ENCODE measurements at regions not wholly inside any gene's neighbourhood (a gene's known extent, or its start where the extent isn't known, plus 50 kb on each side); places are given as distances from the start of the nearest gene placed in this dataset.
"Not testable (repeated sequence)": the region's sequence is repeated elsewhere in the genome, so short reads cannot be mapped to it uniquely, and the experiment has no call there.

DNA sequence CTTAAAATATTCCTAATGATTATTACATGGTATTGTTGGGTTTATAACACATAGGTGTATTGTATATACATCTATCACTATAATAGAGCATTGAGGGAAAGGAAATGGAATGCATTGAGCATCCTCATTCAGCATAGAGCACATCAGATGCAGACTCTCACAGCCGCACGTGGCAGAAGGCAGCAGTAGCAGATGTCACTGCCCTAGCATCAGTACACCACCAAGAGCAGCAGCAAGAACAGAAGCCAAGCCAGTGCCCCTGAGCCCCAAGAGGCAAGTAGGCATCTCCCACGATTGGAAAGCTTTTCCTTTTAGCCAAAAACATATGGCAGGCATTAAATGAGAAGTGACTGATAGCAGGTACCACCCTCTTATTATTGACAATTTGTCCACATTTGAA, 510.0 kb downstream of the TNS3 start:
- no peak overlapping the region for H3K27ac Mint-ChIP-seq
- DNase-seq (no peak), ATAC-seq (ENCODE audit: low read depth in 2 of 2) (no peak)
- Histone ChIP-seq H3K27me3 (ENCODE audit: control insufficient read depth, insufficient read depth, low read length) (no peaks in the 10 kb centered on the region), H3K9me3 (ENCODE audit: control insufficient read depth in 2 of 2, low read length in 2 of 2) (no peaks in the 10 kb centered on the region), H3K4me3 (ENCODE audit: low read depth, low read length) (no peak overlapping the region), H3K4me1 (ENCODE audit: control insufficient read depth, insufficient read depth, low read length, poor library complexity, severe bottlenecking) (no peaks in the 10 kb centered on the region), H3K36me3 (ENCODE audit: control insufficient read depth, insufficient read depth, low read length) (no peaks in the 10 kb centered on the region), H3K27ac (ENCODE audit: insufficient read depth, low read length, poor library complexity, severe bottlenecking) (no peak overlapping the region)
- no peak overlapping the region for H3K4me3 Mint-ChIP-seq
- no peaks in the 10 kb centered on the region for H3K36me3 Mint-ChIP-seq
- H3K4me1 Mint-ChIP-seq: no peaks in the 10 kb centered on the region
- H3K27me3 Mint-ChIP-seq: no peaks in the 10 kb centered on the region
- H3K9me3 Mint-ChIP-seq: peaks cover 0 to 7% (median 0%) of the 10 kb centered on the region in 7 donors

- H3K9me3 Mint-ChIP-seq: peaks cover 0 to 7% (median 0%) of the 10 kb centered on the region in 7 donors
- Histone ChIP-seq H3K27me3 (ENCODE audit: control insufficient read depth, insufficient read depth, low read length) (no peaks in the 10 kb centered on the region), H3K27ac (ENCODE audit: insufficient read depth, low read length, poor library complexity, severe bottlenecking) (no peak overlapping the region), H3K4me1 (ENCODE audit: control insufficient read depth, insufficient read depth, low read length, poor library complexity, severe bottlenecking) (no peaks in the 10 kb centered on the region), H3K36me3 (ENCODE audit: control insufficient read depth, insufficient read depth, low read length) (no peaks in the 10 kb centered on the region), H3K4me3 (ENCODE audit: low read depth, low read length) (no peak overlapping the region), H3K9me3 (ENCODE audit: control insufficient read depth in 2 of 2, low read length in 2 of 2) (no peaks in the 10 kb centered on the region)
- ATAC-seq (ENCODE audit: low read depth in 2 of 2) (no peak), DNase-seq (no peak)
- H3K36me3 Mint-ChIP-seq: no peaks in the 10 kb centered on the region
- no peaks in the 10 kb centered on the region for H3K4me1 Mint-ChIP-seq
- no peak overlapping the region for H3K4me3 Mint-ChIP-seq
- no peak overlapping the region for H3K27ac Mint-ChIP-seq
- no peaks in the 10 kb centered on the region for H3K27me3 Mint-ChIP-seq
Observed at GRCh38 chr7:47069385-47070076, 512.4 kb downstream of the TNS3 start.

- Histone ChIP-seq H3K36me3 (ENCODE audit: control insufficient read depth, insufficient read depth, low read length) (no peaks in the 10 kb centered on the region), H3K4me3 (ENCODE audit: low read depth, low read length) (no peak overlapping the region), H3K9me3 (ENCODE audit: control insufficient read depth in 2 of 2, low read length in 2 of 2) (no peaks in the 10 kb centered on the region), H3K4me1 (ENCODE audit: control insufficient read depth, insufficient read depth, low read length, poor library complexity, severe bottlenecking) (no peaks in the 10 kb centered on the region), H3K27me3 (ENCODE audit: control insufficient read depth, insufficient read depth, low read length) (no peaks in the 10 kb centered on the region), H3K27ac (ENCODE audit: insufficient read depth, low read length, poor library complexity, severe bottlenecking) (no peak overlapping the region)
- H3K9me3 Mint-ChIP-seq: peaks cover 0 to 5% (median 0%) of the 10 kb centered on the region in 7 donors
- H3K36me3 Mint-ChIP-seq: no peaks in the 10 kb centered on the region
- no peak overlapping the region for H3K27ac Mint-ChIP-seq
- no peak for ATAC-seq (ENCODE audit: low read depth in 2 of 2)
- DNase-seq: no peak
- no peaks in the 10 kb centered on the region for H3K27me3 Mint-ChIP-seq
- no peak overlapping the region for H3K4me3 Mint-ChIP-seq
- no peaks in the 10 kb centered on the region for H3K4me1 Mint-ChIP-seq
Observed at GRCh38 chr7:47066976-47067614, 514.8 kb downstream of the TNS3 start.

DNA sequence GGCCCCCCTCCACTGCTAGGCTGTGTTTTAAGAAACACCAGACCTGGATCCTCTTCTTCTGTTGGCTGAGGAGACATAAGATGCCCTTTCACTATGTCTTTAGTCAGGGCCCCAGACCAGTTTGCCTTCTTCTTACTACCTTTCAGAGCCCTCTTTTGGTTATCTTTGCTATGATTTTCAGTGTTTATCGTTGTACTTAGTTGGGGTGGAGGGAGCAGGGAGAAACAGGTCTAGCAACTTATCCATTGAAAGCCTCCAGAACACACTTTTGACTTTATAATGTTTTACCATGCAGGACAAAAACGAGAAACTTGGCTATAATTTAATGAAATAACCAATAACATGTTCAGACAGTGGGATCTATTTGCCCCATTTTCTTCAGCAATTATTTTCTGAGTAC, 525.2 kb downstream of the TNS3 start:
- H3K27me3 Mint-ChIP-seq: no peaks in the 10 kb centered on the region
- DNase-seq (no peak), ATAC-seq (ENCODE audit: low read depth in 2 of 2) (no peak)
- no peak overlapping the region for H3K4me3 Mint-ChIP-seq
- no peaks in the 10 kb centered on the region for H3K4me1 Mint-ChIP-seq
- H3K9me3 Mint-ChIP-seq: peaks cover 0 to 11% (median 4%) of the 10 kb centered on the region in 7 donors
- no peaks in the 10 kb centered on the region for H3K9me3 ChIP-seq (ENCODE audit: control insufficient read depth in 2 of 2, low read length in 2 of 2)
- no peak overlapping the region for H3K27ac Mint-ChIP-seq
- H3K27me3 ChIP-seq (ENCODE audit: control insufficient read depth, insufficient read depth, low read length): no peaks in the 10 kb centered on the region
- H3K4me1 ChIP-seq (ENCODE audit: control insufficient read depth, insufficient read depth, low read length, poor library complexity, severe bottlenecking): no peaks in the 10 kb centered on the region
- no peaks in the 10 kb centered on the region for H3K36me3 ChIP-seq (ENCODE audit: control insufficient read depth, insufficient read depth, low read length)
- H3K4me3 ChIP-seq (ENCODE audit: low read depth, low read length): no peak overlapping the region
- no peak overlapping the region for H3K27ac ChIP-seq (ENCODE audit: insufficient read depth, low read length, poor library complexity, severe bottlenecking)
- H3K36me3 Mint-ChIP-seq: no peaks in the 10 kb centered on the region

DNA sequence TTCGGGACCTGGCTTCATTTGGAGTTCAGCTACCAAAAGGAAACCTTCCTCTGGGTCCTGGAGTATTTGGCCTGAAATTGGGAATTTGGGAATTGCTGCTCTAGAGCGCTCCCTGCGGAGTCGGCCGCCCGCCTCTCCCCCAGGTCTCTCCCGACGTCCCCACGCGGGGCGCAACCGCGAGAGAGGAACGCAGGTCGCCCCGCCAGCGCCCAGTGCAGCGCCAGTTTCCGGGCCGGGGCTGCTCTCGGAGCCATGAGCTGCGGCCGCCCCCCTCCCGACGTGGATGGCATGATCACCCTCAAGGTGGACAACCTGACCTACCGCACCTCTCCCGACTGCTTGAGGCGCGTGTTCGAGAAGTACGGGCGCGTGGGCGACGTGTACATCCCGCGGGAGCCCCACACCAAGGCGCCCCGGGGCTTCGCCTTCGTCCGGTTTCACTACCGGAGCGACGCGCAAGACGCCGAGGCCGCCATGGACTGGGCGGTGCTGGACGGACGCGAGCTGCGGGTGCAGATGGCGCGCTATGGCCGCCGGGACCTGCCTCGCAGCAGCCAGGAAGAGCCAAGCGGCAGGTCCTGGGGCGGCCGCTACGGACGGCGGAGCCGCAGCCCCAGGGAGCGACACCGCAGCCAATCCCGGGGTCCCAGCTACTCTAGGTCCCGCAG, 529.2 kb downstream of the TNS3 start:
- H3K4me1 ChIP-seq (ENCODE audit: control insufficient read depth, insufficient read depth, low read length, poor library complexity, severe bottlenecking); H3K27me3 ChIP-seq (ENCODE audit: control insufficient read depth, insufficient read depth, low read length); H3K36me3 Mint-ChIP-seq; H3K4me3 Mint-ChIP-seq; DNase-seq; H3K27ac Mint-ChIP-seq; H3K4me1 Mint-ChIP-seq; H3K9me3 ChIP-seq (ENCODE audit: control insufficient read depth in 2 of 2, low read length in 2 of 2); H3K27me3 Mint-ChIP-seq; H3K4me3 ChIP-seq (ENCODE audit: low read depth, low read length); H3K27ac ChIP-seq (ENCODE audit: insufficient read depth, low read length, poor library complexity, severe bottlenecking); H3K36me3 ChIP-seq (ENCODE audit: control insufficient read depth, insufficient read depth, low read length); ATAC-seq (ENCODE audit: low read depth in 2 of 2): not testable (repeated sequence)
- H3K9me3 Mint-ChIP-seq: peaks cover 0 to 13% (median 2%) of the 10 kb centered on the region in 7 donors

DNA sequence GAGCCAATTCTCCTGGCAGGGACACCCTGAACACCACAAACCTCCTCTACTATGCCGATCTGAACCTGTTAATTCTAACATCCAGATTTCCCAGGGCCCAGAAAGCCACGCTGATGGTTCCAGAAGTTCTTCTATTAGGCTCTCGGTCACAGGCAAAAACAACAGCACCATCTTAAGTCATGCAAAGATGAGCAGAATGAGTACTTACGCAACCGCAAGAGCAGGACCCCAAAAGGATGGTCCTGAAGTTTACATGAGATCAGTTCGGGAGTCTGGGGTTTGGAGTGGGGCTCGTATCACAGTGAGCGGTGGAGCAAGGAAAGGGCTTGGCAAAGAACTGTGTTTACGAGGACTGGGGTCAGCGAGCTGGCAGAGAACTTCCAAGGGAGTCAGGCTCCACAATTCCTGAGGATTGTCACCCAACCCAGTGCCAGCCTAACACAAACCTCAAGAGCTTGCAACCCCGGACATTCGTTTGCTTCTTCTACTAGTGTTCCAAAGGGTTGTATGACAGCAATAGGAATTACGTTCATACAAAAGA, 532.6 kb downstream of the TNS3 start:
- no peaks in the 10 kb centered on the region for H3K27me3 Mint-ChIP-seq
- H3K4me1 Mint-ChIP-seq: no peaks in the 10 kb centered on the region
- Histone ChIP-seq H3K27me3 (ENCODE audit: control insufficient read depth, insufficient read depth, low read length) (no peaks in the 10 kb centered on the region), H3K9me3 (ENCODE audit: control insufficient read depth in 2 of 2, low read length in 2 of 2) (no peaks in the 10 kb centered on the region), H3K36me3 (ENCODE audit: control insufficient read depth, insufficient read depth, low read length) (no peaks in the 10 kb centered on the region), H3K4me1 (ENCODE audit: control insufficient read depth, insufficient read depth, low read length, poor library complexity, severe bottlenecking) (no peaks in the 10 kb centered on the region), H3K4me3 (ENCODE audit: low read depth, low read length) (no peak overlapping the region), H3K27ac (ENCODE audit: insufficient read depth, low read length, poor library complexity, severe bottlenecking) (no peak overlapping the region)
- H3K36me3 Mint-ChIP-seq: no peaks in the 10 kb centered on the region
- H3K9me3 Mint-ChIP-seq: peaks cover 0 to 9% (median 2%) of the 10 kb centered on the region in 7 donors
- DNase-seq (no peak), ATAC-seq (ENCODE audit: low read depth in 2 of 2) (no peak)
- no peak overlapping the region for H3K27ac Mint-ChIP-seq
- H3K4me3 Mint-ChIP-seq: no peak overlapping the region

- no peaks in the 10 kb centered on the region for H3K9me3 ChIP-seq (ENCODE audit: control insufficient read depth in 2 of 2, low read length in 2 of 2)
- no peaks in the 10 kb centered on the region for H3K27me3 Mint-ChIP-seq
- H3K9me3 Mint-ChIP-seq: peaks cover 0 to 10% (median 2%) of the 10 kb centered on the region in 7 donors
- no peak overlapping the region for H3K4me3 Mint-ChIP-seq
- no peaks in the 10 kb centered on the region for H3K36me3 Mint-ChIP-seq
- H3K27ac Mint-ChIP-seq: peak overlapping the region in 1 of 3 donors; percentile 40
- no peaks in the 10 kb centered on the region for H3K27me3 ChIP-seq (ENCODE audit: control insufficient read depth, insufficient read depth, low read length)
- no peak overlapping the region for H3K4me3 ChIP-seq (ENCODE audit: low read depth, low read length)
- no peaks in the 10 kb centered on the region for H3K4me1 ChIP-seq (ENCODE audit: control insufficient read depth, insufficient read depth, low read length, poor library complexity, severe bottlenecking)
- no peak for DNase-seq
- no peaks in the 10 kb centered on the region for H3K4me1 Mint-ChIP-seq
- H3K27ac ChIP-seq (ENCODE audit: insufficient read depth, low read length, poor library complexity, severe bottlenecking): no peak overlapping the region
- no peak for ATAC-seq (ENCODE audit: low read depth in 2 of 2)
- no peaks in the 10 kb centered on the region for H3K36me3 ChIP-seq (ENCODE audit: control insufficient read depth, insufficient read depth, low read length)
Observed at GRCh38 chr7:47047384-47047783, 534.5 kb downstream of the TNS3 start.
